ENCODE measurements at regions not wholly inside any gene's neighbourhood (a gene's known extent, or its start where the extent isn't known, plus 50 kb on each side); places are given as distances from the start of the nearest gene placed in this dataset.

- TF ChIP-seq MXI1 (conservative IDR thresholded peaks at IDR 0.05; ENCODE audit: poor library complexity, severe bottlenecking) (no peak), TAF1 (IDR thresholded peaks at IDR 0.05; ENCODE audit: low read depth) (no peak)
Observed at GRCh38 chr3:5309171-5309570, 121.7 kb downstream of the EDEM1 start (continued).

GRCh38 chr3:5309602-5310001 lies 122.1 kb downstream of the EDEM1 start:
- H3K9ac ChIP-seq (ENCODE audit: low read length), result no peak overlapping the region
- no peak overlapping the region for H3K4me2 ChIP-seq (ENCODE audit: low read length)
- no peaks in the 10 kb centered on the region for H4K20me1 ChIP-seq (ENCODE audit: insufficient read depth)
- H3K27me3 ChIP-seq (ENCODE audit: insufficient read depth, low read depth, low read length), result no peaks in the 10 kb centered on the region
- H3K4me3 ChIP-seq (ENCODE audit: low read length), result no peak overlapping the region
- no peaks in the 10 kb centered on the region for H3F3A ChIP-seq (ENCODE audit: insufficient read depth, low read length, poor library complexity, severe bottlenecking)
- H2AFZ ChIP-seq (ENCODE audit: low read depth, low read length), result no peak overlapping the region
- no peaks in the 10 kb centered on the region for H3K9me3 ChIP-seq (ENCODE audit: low read length)
- no peaks in the 10 kb centered on the region for H3K9me2 ChIP-seq (ENCODE audit: insufficient read depth, low read length)
- no peak overlapping the region for H3K27ac ChIP-seq (ENCODE audit: low read length)
- H3K36me3 ChIP-seq (ENCODE audit: insufficient read depth, low read length), result no peaks in the 10 kb centered on the region
- TF ChIP-seq REST (IDR thresholded peaks at IDR 0.05; ENCODE audit: borderline replicate concordance) (no peak), RAD21 (conservative IDR thresholded peaks at IDR 0.05) (no peak), MXI1 (conservative IDR thresholded peaks at IDR 0.05; ENCODE audit: poor library complexity, severe bottlenecking) (no peak), POLR2AphosphoS5 (IDR thresholded peaks at IDR 0.05) (no peak), SMC3 (conservative IDR thresholded peaks at IDR 0.05; ENCODE audit: poor library complexity) (no peak), EP300 (conservative IDR thresholded peaks at IDR 0.05; ENCODE audit: poor library complexity, severe bottlenecking) (no peak), EZH2 (IDR thresholded peaks at IDR 0.05; ENCODE audit: borderline replicate concordance, insufficient read depth, low read length, poor library complexity, severe bottlenecking) (no peak), TAF1 (IDR thresholded peaks at IDR 0.05; ENCODE audit: low read depth) (no peak)
- TF ChIP-seq, protein P1, sequence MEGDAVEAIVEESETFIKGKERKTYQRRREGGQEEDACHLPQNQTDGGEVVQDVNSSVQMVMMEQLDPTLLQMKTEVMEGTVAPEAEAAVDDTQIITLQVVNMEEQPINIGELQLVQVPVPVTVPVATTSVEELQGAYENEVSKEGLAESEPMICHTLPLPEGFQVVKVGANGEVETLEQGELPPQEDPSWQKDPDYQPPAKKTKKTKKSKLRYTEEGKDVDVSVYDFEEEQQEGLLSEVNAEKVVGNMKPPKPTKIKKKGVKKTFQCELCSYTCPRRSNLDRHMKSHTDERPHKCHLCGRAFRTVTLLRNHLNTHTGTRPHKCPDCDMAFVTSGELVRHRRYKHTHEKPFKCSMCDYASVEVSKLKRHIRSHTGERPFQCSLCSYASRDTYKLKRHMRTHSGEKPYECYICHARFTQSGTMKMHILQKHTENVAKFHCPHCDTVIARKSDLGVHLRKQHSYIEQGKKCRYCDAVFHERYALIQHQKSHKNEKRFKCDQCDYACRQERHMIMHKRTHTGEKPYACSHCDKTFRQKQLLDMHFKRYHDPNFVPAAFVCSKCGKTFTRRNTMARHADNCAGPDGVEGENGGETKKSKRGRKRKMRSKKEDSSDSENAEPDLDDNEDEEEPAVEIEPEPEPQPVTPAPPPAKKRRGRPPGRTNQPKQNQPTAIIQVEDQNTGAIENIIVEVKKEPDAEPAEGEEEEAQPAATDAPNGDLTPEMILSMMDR (IDR thresholded peaks at IDR 0.05; ENCODE audit: poor library complexity, severe bottlenecking), result no peak
- H3K79me2 ChIP-seq (replicated peaks; ENCODE audit: insufficient read depth, low read length), result no peaks in the 10 kb centered on the region

DNA sequence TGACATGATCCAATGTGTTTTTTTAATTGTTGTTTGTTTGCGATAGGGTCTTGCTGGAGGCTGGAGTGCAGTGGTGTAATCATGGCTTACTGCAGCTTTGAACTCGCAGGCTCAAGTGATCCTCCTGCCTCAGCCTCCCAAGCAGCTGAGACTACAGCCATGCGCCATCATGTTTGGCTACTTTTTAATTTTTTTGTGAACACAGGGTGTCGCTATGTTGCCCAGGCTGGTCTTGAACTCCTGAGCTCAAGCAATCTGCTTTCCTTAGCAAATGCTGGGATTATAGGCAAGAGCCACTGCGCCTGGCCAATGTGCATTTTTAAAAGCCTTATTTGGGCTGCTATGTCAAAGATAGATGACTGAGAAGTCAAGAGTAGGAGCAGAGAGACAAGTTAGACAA lies 123.0 kb downstream of the EDEM1 start:
- H3K27me3 ChIP-seq (ENCODE audit: insufficient read depth, low read depth, low read length), result no peaks in the 10 kb centered on the region
- H3K9me3 ChIP-seq (ENCODE audit: low read length), result no peaks in the 10 kb centered on the region
- H2AFZ ChIP-seq (ENCODE audit: low read depth, low read length), result no peak overlapping the region
- H3K4me2 ChIP-seq (ENCODE audit: low read length), result no peak overlapping the region
- H4K20me1 ChIP-seq (ENCODE audit: insufficient read depth), result no peaks in the 10 kb centered on the region
- no peak overlapping the region for H3K9ac ChIP-seq (ENCODE audit: low read length)
- no peaks in the 10 kb centered on the region for H3F3A ChIP-seq (ENCODE audit: insufficient read depth, low read length, poor library complexity, severe bottlenecking)
- TF ChIP-seq EZH2 (IDR thresholded peaks at IDR 0.05; ENCODE audit: borderline replicate concordance, insufficient read depth, low read length, poor library complexity, severe bottlenecking), result no peak
- no peak for TF ChIP-seq POLR2AphosphoS5 (IDR thresholded peaks at IDR 0.05)
- TF ChIP-seq EP300 (conservative IDR thresholded peaks at IDR 0.05; ENCODE audit: poor library complexity, severe bottlenecking), result no peak
- TF ChIP-seq SMC3 (conservative IDR thresholded peaks at IDR 0.05; ENCODE audit: poor library complexity), result no peak
- no peak for TF ChIP-seq REST (IDR thresholded peaks at IDR 0.05; ENCODE audit: borderline replicate concordance)
- TF ChIP-seq TAF1 (IDR thresholded peaks at IDR 0.05; ENCODE audit: low read depth), result no peak
- no peak for TF ChIP-seq MXI1 (conservative IDR thresholded peaks at IDR 0.05; ENCODE audit: poor library complexity, severe bottlenecking)
- TF ChIP-seq RAD21 (conservative IDR thresholded peaks at IDR 0.05), result no peak
- TF ChIP-seq, protein P1 (IDR thresholded peaks at IDR 0.05; ENCODE audit: poor library complexity, severe bottlenecking), result no peak
- no peaks in the 10 kb centered on the region for H3K79me2 ChIP-seq (replicated peaks; ENCODE audit: insufficient read depth, low read length)
- H3K4me3 ChIP-seq (ENCODE audit: low read length), result no peak overlapping the region
- no peaks in the 10 kb centered on the region for H3K36me3 ChIP-seq (ENCODE audit: insufficient read depth, low read length)
- no peaks in the 10 kb centered on the region for H3K9me2 ChIP-seq (ENCODE audit: insufficient read depth, low read length)
- H3K27ac ChIP-seq (ENCODE audit: low read length), result no peak overlapping the region
